PC-3 (cell line): ENCODE measurements at regions not wholly inside any gene's neighbourhood (a gene's known extent, or its start where the extent isn't known, plus 50 kb on each side); places are given as distances from the start of the nearest gene placed in this dataset.

Experiments
- ATAC-seq: fragments of 200-7000 bp; cut with Tn5 transposase; 2 replicates; pipeline ENCODE4 v1.9.1; 2020; ENCODE audit warnings: mild to moderate bottlenecking, moderate library complexity
- BruUV-seq: library from RNA; stranded (reverse); fragments of 400-500 nt; replicated peaks from 2 replicates; lab custom pipeline; 2021; lab: Mats Ljungman, UMichigan
- CTCF ChIA-PET: fragments of 300-600 bp; sonication (Branson Sonifier 250); formaldehyde crosslinking; loops from one replicate; lab custom pipeline; 2022; ENCODE audit warnings: antibody characterized with exemption; lab: Charles Lee
- POLR2A ChIA-PET: fragments of 300-600 bp; sonication (Branson Sonifier 250); formaldehyde crosslinking; loops from one replicate; lab custom pipeline; 2022; ENCODE audit warnings: antibody characterized with exemption; ENCODE audit not compliant: unreplicated experiment; lab: Charles Lee
- DNase-seq: peaks from one replicate; pipeline ENCODE4 v3.0.0-alpha.2; 2015
- H2AFZ ChIP-seq: fragments of 300-600 bp; sonication (generic); 2 replicates; pipeline ENCODE4 v1.6.0; 2016; ENCODE audit warnings: antibody characterized with exemption, low read length
- H3F3A ChIP-seq: fragments of 300-600 bp; sonication (generic); one replicate; pipeline ENCODE4 v1.6.0; 2017; ENCODE audit warnings: antibody characterized with exemption, low read length, control low read depth, mild to moderate bottlenecking; ENCODE audit not compliant: unreplicated experiment
- H3K27ac ChIP-seq: fragments of 300-600 bp; sonication (generic); 2 replicates; pipeline ENCODE4 v1.5.1; 2016; ENCODE audit warnings: mild to moderate bottlenecking, low read length
- H3K27me3 ChIP-seq: fragments of 300-600 bp; sonication (generic); 2 replicates; pipeline ENCODE4 v1.6.1; 2016; ENCODE audit warnings: low read length, mixed read lengths
- H3K36me3 ChIP-seq: fragments of 300-600 bp; sonication (generic); 2 replicates; pipeline ENCODE4 v1.6.1; 2016; ENCODE audit warnings: low read depth, mixed run types, low read length, mixed read lengths
- H3K4me1 ChIP-seq: fragments of 300-600 bp; sonication (generic); 2 replicates; pipeline ENCODE4 v1.5.1; 2016; ENCODE audit warnings: low read length; ENCODE audit not compliant: insufficient read depth
- H3K4me2 ChIP-seq: fragments of 300-600 bp; sonication (generic); 2 replicates; pipeline ENCODE4 v1.6.0; 2016; ENCODE audit warnings: low read length
- H3K4me3 ChIP-seq: fragments of 300-600 bp; sonication (generic); 2 replicates; pipeline ENCODE4 v1.5.1; 2016; ENCODE audit warnings: mild to moderate bottlenecking, low read length, mixed read lengths
- H3K79me2 ChIP-seq: fragments of 300-600 bp; sonication (generic); 2 replicates; pipeline ENCODE4 v1.6.1; 2017; ENCODE audit warnings: low read length, mixed read lengths
- H3K9ac ChIP-seq: fragments of 300-600 bp; sonication (generic); 2 replicates; pipeline ENCODE4 v1.6.0; 2016; ENCODE audit warnings: mild to moderate bottlenecking, low read length
- H3K9me2 ChIP-seq: fragments of 300-600 bp; sonication (generic); replicated peaks from 2 replicates; pipeline ENCODE4 v1.6.1; 2016; ENCODE audit warnings: mixed run types, low read length, mixed read lengths
- H3K9me3 ChIP-seq: fragments of 300-600 bp; sonication (generic); 2 replicates; pipeline ENCODE4 v1.6.1; 2016; ENCODE audit warnings: low read length, mixed read lengths
- H4K20me1 ChIP-seq: fragments of 300-600 bp; sonication (generic); 2 replicates; pipeline ENCODE4 v1.6.1; 2016; ENCODE audit warnings: low read length, mixed read lengths
- EZH2 ChIP-seq: fragments of 300-600 bp; sonication (generic); IDR thresholded peaks from one replicate; pipeline ENCODE4 v1.6.1; 2017; ENCODE audit warnings: antibody characterized with exemption, mild to moderate bottlenecking, low read length; ENCODE audit not compliant: unreplicated experiment
- EZH2phosphoT487 ChIP-seq: fragments of 300-600 bp; sonication (generic); IDR thresholded peaks from 2 replicates; pipeline ENCODE4 v1.6.1; 2018; ENCODE audit warnings: mild to moderate bottlenecking, antibody characterized with exemption, low read length, borderline replicate concordance
- intact Hi-C: fragments of 100-400 bp; cut with micrococcal nuclease; formaldehyde crosslinking; loops from 2 replicates; pipeline ENCODE4 v1.9.0; 2023
- TF ChIP-seq, protein P1 (sequence below): fragments of 300-600 bp; sonication (generic); conservative IDR thresholded peaks from 2 replicates; pipeline ENCODE4 v1.5.1; 2017; ENCODE audit warnings: antibody characterized with exemption, low read depth, mild to moderate bottlenecking, low read length

DNA sequence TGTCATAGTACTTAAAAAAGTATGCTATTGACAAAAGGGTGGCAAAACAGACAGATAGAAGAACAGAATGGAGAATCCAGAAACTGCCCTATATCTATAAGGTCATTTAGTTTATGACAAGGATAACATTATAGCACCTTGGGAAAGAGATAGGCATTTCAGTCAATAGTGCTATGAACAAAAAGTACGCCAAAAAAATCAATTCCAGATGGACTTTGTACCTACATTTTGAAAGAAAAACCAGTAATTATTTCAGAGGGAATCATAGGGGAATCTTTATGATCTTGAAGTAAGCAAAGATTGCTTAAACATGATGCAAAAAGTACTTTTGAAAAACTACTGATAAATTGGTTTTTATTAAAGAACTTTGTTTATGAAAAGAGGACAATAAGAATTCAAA, 59.9 kb upstream of the SETBP1 start:
- Histone ChIP-seq H3F3A (no peaks in the 10 kb centered on the region), H3K27ac (no peak overlapping the region), H3K79me2 (no peaks in the 10 kb centered on the region), H3K36me3 (no peaks in the 10 kb centered on the region), H2AFZ (no peak overlapping the region), H3K4me3 (no peak overlapping the region), H3K27me3 (no peaks in the 10 kb centered on the region), H3K4me1 (no peaks in the 10 kb centered on the region), H3K9me2 (no peaks in the 10 kb centered on the region), H4K20me1 (no peaks in the 10 kb centered on the region), H3K4me2 (no peak overlapping the region), H3K9me3 (no peaks in the 10 kb centered on the region), H3K9ac (no peak overlapping the region)
- no peak for ATAC-seq
- no TSS peak for BruUV-seq
- intact Hi-C loops, result no loop called here
- POLR2A ChIA-PET, result no interaction called here
- TF ChIP-seq, protein P1, sequence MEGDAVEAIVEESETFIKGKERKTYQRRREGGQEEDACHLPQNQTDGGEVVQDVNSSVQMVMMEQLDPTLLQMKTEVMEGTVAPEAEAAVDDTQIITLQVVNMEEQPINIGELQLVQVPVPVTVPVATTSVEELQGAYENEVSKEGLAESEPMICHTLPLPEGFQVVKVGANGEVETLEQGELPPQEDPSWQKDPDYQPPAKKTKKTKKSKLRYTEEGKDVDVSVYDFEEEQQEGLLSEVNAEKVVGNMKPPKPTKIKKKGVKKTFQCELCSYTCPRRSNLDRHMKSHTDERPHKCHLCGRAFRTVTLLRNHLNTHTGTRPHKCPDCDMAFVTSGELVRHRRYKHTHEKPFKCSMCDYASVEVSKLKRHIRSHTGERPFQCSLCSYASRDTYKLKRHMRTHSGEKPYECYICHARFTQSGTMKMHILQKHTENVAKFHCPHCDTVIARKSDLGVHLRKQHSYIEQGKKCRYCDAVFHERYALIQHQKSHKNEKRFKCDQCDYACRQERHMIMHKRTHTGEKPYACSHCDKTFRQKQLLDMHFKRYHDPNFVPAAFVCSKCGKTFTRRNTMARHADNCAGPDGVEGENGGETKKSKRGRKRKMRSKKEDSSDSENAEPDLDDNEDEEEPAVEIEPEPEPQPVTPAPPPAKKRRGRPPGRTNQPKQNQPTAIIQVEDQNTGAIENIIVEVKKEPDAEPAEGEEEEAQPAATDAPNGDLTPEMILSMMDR, result no peak
- no peak for TF ChIP-seq EZH2
- TF ChIP-seq EZH2phosphoT487, result no peak
- DNase-seq, result no peak
- CTCF ChIA-PET, result no interaction called here

DNA sequence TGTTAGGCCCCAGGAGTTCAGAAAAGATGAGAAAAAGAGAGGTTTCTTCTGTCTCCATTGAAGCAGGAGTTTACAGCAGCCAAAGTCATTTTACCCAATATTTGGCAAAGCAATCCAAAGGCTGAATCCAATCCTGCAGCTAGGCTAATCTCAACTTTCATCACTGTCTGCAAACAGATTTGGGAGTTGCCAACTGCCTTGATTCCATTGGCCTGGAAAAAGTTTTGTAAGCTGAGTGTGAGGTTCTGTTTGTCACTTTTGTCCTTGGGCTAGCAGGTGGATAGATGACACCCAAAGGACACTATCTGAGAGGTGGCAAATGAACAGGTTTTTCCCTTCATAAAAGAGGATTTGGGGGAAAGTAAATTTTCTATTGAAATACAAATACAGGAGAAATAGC, 56.6 kb upstream of the SETBP1 start:
- H3K27ac ChIP-seq, result no peak overlapping the region
- ATAC-seq, result no peak
- no peak overlapping the region for H3K4me3 ChIP-seq
- no peaks in the 10 kb centered on the region for H4K20me1 ChIP-seq
- CTCF ChIA-PET, result no interaction called here
- intact Hi-C loops, result no loop called here
- H3K4me2 ChIP-seq, result no peak overlapping the region
- H2AFZ ChIP-seq, result no peak overlapping the region
- no peaks in the 10 kb centered on the region for H3K27me3 ChIP-seq
- BruUV-seq, result no TSS peak
- DNase-seq, result no peak
- no peak overlapping the region for H3K9ac ChIP-seq
- peaks cover 7% of the 10 kb centered on the region for H3K4me1 ChIP-seq
- H3K9me3 ChIP-seq, result no peaks in the 10 kb centered on the region
- POLR2A ChIA-PET, result no interaction called here
- TF ChIP-seq, protein P1, result no peak
- TF ChIP-seq EZH2phosphoT487 (no peak), EZH2 (no peak)
- H3K36me3 ChIP-seq, result no peaks in the 10 kb centered on the region
- H3K9me2 ChIP-seq, result no peaks in the 10 kb centered on the region
- no peaks in the 10 kb centered on the region for H3K79me2 ChIP-seq
- no peaks in the 10 kb centered on the region for H3F3A ChIP-seq

DNA sequence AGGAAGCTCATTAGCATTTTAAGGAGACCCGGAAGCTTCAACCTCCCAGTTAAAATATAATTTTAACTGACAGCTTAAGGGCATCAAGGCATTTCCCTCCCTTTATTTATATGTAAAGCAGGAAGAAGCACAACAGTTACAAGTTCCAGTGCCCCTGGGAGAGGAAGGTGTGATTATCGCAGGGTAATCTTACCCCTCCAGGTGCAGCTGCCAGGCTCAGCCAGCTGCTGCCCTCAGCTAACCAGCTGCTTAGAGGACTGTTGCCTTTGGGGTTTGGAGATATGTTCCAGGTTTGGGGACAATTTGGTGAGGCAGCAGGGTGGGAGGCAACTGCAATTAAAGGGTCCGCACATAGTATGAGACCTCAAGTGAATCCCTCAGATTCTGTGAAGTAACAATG, 55.3 kb upstream of the SETBP1 start:
- Histone ChIP-seq H3F3A (no peaks in the 10 kb centered on the region), H3K9me2 (no peaks in the 10 kb centered on the region), H3K9ac (no peak overlapping the region), H3K27me3 (no peaks in the 10 kb centered on the region), H3K27ac (no peak overlapping the region), H3K4me2 (no peak overlapping the region), H3K36me3 (no peaks in the 10 kb centered on the region), H3K9me3 (no peaks in the 10 kb centered on the region), H3K79me2 (no peaks in the 10 kb centered on the region), H4K20me1 (no peaks in the 10 kb centered on the region), H2AFZ (no peak overlapping the region), H3K4me3 (no peak overlapping the region), H3K4me1 (peaks cover 7% of the 10 kb centered on the region)
- DNase-seq (no peak), ATAC-seq (no peak)
- TF ChIP-seq EZH2phosphoT487, result no peak
- intact Hi-C loops, result no loop called here
- ChIA-PET POLR2A (no interaction called here), CTCF (no interaction called here)
- no TSS peak for BruUV-seq
